ENCODE measurements at regions not wholly inside any gene's neighbourhood (a gene's known extent, or its start where the extent isn't known, plus 50 kb on each side); places are given as distances from the start of the nearest gene placed in this dataset.

DNA sequence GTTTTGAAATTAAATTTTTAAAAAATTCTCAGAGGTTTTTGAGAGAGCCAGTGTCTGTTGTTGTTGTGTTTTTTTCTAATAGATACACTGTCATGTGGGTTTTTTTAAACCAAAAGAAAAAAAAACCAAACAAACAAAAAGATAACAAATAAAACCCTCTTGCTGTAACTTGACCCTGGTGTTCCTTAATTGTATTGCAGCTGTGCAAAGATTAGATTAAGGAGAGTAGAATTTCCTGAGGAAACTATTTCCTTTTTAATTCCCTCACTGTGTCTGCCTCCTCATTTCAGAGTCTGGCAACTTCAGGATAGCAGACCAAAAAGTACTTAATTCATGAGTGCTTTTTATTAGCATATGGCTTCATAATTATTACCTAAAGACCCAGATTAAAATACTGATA lies 281.9 kb downstream of the EPM2A start:
- TF ChIP-seq, protein P1, sequence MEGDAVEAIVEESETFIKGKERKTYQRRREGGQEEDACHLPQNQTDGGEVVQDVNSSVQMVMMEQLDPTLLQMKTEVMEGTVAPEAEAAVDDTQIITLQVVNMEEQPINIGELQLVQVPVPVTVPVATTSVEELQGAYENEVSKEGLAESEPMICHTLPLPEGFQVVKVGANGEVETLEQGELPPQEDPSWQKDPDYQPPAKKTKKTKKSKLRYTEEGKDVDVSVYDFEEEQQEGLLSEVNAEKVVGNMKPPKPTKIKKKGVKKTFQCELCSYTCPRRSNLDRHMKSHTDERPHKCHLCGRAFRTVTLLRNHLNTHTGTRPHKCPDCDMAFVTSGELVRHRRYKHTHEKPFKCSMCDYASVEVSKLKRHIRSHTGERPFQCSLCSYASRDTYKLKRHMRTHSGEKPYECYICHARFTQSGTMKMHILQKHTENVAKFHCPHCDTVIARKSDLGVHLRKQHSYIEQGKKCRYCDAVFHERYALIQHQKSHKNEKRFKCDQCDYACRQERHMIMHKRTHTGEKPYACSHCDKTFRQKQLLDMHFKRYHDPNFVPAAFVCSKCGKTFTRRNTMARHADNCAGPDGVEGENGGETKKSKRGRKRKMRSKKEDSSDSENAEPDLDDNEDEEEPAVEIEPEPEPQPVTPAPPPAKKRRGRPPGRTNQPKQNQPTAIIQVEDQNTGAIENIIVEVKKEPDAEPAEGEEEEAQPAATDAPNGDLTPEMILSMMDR (IDR thresholded peaks at IDR 0.05): no peak
- no peak for TF ChIP-seq POLR2A (IDR thresholded peaks at IDR 0.05)

Measured in Peyer's patch (tissue), 4 donors.